HL-60 (cell line): ENCODE measurements at regions not wholly inside any gene's neighbourhood (a gene's known extent, or its start where the extent isn't known, plus 50 kb on each side); places are given as distances from the start of the nearest gene placed in this dataset.
"Not testable (repeated sequence)": the region's sequence is repeated elsewhere in the genome, so short reads cannot be mapped to it uniquely, and the experiment has no call there.

ENCODE experiments used
- DNase-seq, 2 experiments: peaks; one replicate each; pipeline ENCODE4 v3.0.0-alpha.2; 2010 to 2020; ENCODE audit warnings: low read depth in 1 of 2, low spot score in 1 of 2
- H3K27ac ChIP-seq: fragments of 250-450 bp; sonication (Bioruptor Pico); replicated peaks from 2 replicates; pipeline ENCODE4 v1.5.1; 2020; ENCODE audit warnings: mild to moderate bottlenecking, moderate library complexity
- H3K27me3 ChIP-seq: fragments of 250-450 bp; sonication (Bioruptor Pico); 2 replicates; pipeline ENCODE4 v1.5.1; 2021; ENCODE audit warnings: mild to moderate bottlenecking, moderate library complexity; ENCODE audit not compliant: insufficient read depth, poor library complexity, severe bottlenecking
- H3K4me3 ChIP-seq: replicated peaks from 2 replicates; pipeline ENCODE4 v1.5.1; 2011; ENCODE audit warnings: mild to moderate bottlenecking, control low read depth, low read length; ENCODE audit not compliant: insufficient read depth
- GABPA ChIP-seq: IDR thresholded peaks from 2 replicates; pipeline ENCODE4 v1.6.1; 2012; ENCODE audit warnings: low read depth
- POLR2AphosphoS5 ChIP-seq: IDR thresholded peaks from 2 replicates; pipeline ENCODE4 v1.6.1; 2012; ENCODE audit warnings: low read depth
- SPI1 ChIP-seq: IDR thresholded peaks from 2 replicates; pipeline ENCODE4 v1.6.1; 2012; ENCODE audit warnings: low read depth, mild to moderate bottlenecking, borderline replicate concordance
- TF ChIP-seq, protein P1 (sequence below): IDR thresholded peaks from 2 replicates; pipeline ENCODE4 v1.6.1; 2012; ENCODE audit warnings: low read depth; ENCODE audit not compliant: insufficient replicate concordance
- TF ChIP-seq, protein P2 (sequence below): IDR thresholded peaks from one replicate; pipeline ENCODE4 v1.5.1; 2011; ENCODE audit warnings: low read length, control low read depth, inconsistent platforms; ENCODE audit not compliant: insufficient read depth

DNA sequence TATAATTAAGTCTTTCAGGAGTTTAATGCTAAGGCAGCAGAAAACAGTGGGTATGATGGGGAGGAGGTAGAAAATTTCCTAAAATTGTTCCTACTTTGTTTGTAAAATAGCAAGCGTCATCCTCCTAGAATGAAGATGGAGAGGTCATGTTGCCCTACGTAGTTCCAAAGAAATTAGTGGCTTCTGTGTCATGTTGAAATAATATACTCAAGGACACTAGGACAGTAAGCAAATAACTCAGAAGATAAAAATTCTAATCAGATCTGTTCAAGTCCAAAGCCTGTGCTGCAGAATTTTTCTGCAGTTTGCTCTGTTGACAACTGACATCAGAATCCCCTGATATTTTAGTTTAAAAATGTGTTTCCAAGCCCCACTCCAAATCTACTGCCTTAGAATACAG lies 486.3 kb downstream of the DIRAS2 start:
- TF ChIP-seq, protein P1, sequence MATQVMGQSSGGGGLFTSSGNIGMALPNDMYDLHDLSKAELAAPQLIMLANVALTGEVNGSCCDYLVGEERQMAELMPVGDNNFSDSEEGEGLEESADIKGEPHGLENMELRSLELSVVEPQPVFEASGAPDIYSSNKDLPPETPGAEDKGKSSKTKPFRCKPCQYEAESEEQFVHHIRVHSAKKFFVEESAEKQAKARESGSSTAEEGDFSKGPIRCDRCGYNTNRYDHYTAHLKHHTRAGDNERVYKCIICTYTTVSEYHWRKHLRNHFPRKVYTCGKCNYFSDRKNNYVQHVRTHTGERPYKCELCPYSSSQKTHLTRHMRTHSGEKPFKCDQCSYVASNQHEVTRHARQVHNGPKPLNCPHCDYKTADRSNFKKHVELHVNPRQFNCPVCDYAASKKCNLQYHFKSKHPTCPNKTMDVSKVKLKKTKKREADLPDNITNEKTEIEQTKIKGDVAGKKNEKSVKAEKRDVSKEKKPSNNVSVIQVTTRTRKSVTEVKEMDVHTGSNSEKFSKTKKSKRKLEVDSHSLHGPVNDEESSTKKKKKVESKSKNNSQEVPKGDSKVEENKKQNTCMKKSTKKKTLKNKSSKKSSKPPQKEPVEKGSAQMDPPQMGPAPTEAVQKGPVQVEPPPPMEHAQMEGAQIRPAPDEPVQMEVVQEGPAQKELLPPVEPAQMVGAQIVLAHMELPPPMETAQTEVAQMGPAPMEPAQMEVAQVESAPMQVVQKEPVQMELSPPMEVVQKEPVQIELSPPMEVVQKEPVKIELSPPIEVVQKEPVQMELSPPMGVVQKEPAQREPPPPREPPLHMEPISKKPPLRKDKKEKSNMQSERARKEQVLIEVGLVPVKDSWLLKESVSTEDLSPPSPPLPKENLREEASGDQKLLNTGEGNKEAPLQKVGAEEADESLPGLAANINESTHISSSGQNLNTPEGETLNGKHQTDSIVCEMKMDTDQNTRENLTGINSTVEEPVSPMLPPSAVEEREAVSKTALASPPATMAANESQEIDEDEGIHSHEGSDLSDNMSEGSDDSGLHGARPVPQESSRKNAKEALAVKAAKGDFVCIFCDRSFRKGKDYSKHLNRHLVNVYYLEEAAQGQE = no peak
- TF ChIP-seq SPI1 (no peak), POLR2AphosphoS5 (no peak), GABPA (no peak)
- TF ChIP-seq, protein P2, sequence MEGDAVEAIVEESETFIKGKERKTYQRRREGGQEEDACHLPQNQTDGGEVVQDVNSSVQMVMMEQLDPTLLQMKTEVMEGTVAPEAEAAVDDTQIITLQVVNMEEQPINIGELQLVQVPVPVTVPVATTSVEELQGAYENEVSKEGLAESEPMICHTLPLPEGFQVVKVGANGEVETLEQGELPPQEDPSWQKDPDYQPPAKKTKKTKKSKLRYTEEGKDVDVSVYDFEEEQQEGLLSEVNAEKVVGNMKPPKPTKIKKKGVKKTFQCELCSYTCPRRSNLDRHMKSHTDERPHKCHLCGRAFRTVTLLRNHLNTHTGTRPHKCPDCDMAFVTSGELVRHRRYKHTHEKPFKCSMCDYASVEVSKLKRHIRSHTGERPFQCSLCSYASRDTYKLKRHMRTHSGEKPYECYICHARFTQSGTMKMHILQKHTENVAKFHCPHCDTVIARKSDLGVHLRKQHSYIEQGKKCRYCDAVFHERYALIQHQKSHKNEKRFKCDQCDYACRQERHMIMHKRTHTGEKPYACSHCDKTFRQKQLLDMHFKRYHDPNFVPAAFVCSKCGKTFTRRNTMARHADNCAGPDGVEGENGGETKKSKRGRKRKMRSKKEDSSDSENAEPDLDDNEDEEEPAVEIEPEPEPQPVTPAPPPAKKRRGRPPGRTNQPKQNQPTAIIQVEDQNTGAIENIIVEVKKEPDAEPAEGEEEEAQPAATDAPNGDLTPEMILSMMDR = no peak
- Histone ChIP-seq H3K27me3 (no peaks in the 10 kb centered on the region), H3K27ac (no peak overlapping the region), H3K4me3 (no peak overlapping the region)
- no peak for DNase-seq

DNA sequence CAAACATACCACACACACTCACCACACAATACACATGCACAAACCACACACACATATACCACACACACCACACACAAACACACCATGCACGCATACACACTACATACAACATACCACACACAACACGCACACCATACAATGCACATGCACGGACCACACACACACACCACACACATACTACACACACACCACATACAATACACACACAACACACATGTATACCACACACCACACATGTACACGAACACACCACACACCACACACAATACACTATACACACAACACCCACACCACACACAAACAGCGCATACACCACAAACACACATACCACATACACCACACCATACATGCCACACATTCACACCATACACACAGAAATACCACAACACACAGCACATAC lies 480.3 kb downstream of the DIRAS2 start:
- Histone ChIP-seq H3K27ac (no peak overlapping the region), H3K4me3 (no peak overlapping the region), H3K27me3 (no peaks in the 10 kb centered on the region)
- TF ChIP-seq POLR2AphosphoS5 (no peak), SPI1 (no peak), GABPA (no peak)
- TF ChIP-seq, protein P2 = no peak
- TF ChIP-seq, protein P1 = no peak
- no peak for DNase-seq

- Histone ChIP-seq H3K27me3 (no peaks in the 10 kb centered on the region), H3K4me3 (no peak overlapping the region), H3K27ac (no peak overlapping the region)
- TF ChIP-seq POLR2AphosphoS5 = no peak
- DNase-seq = no peak
Observed at GRCh38 chr9:90162819-90163218, 479.8 kb downstream of the DIRAS2 start.

DNA sequence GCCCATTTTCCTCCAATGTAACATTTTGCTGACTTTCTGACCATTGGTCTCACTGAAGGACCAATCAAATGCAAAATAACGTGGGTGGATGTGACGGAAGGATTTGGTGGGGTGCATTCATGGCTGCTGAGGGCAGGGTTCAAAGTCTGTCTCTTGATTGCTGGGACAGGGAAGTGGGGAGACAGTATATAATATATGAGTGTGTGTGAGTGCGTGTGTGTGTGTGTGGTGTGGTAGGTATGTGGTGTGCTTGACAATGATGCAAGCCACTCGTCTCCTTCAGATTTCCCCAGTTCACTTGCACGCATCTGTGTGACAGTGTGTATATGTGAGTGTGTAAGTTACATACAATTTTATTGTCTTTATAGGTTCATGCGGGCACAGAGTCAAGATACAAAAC lies 477.3 kb downstream of the DIRAS2 start:
- no peaks in the 10 kb centered on the region for H3K27me3 ChIP-seq
- no peak for DNase-seq
- H3K4me3 ChIP-seq = no peak overlapping the region
- no peak for TF ChIP-seq POLR2AphosphoS5
- no peak for TF ChIP-seq GABPA
- TF ChIP-seq, protein P1 = no peak
- TF ChIP-seq SPI1 = no peak
- H3K27ac ChIP-seq = no peak overlapping the region

DNA sequence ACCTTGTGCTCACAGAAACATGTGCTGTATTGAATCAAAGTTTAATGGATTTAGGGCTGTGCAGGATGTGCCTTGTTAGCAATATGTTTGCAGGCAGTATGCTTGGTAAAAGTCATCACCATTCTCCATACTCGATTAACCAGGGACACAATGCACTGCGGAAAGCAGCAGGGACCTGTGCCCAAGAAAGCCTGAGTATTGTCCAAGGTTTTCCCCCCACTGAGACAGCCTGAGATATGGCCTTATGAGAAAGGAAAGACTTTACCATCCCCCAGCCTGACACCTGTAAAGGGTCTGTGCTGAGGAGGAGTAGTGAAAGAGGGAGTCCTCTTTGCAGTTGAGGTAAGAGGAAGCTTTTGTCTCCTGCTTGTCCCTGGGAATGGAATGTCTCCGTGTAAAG lies 476.2 kb downstream of the DIRAS2 start:
- H3K27me3 ChIP-seq, H3K27ac ChIP-seq, DNase-seq, H3K4me3 ChIP-seq: not testable (repeated sequence)
